ENCODE measurements at regions not wholly inside any gene's neighbourhood (a gene's known extent, or its start where the extent isn't known, plus 50 kb on each side); places are given as distances from the start of the nearest gene placed in this dataset.

DNA sequence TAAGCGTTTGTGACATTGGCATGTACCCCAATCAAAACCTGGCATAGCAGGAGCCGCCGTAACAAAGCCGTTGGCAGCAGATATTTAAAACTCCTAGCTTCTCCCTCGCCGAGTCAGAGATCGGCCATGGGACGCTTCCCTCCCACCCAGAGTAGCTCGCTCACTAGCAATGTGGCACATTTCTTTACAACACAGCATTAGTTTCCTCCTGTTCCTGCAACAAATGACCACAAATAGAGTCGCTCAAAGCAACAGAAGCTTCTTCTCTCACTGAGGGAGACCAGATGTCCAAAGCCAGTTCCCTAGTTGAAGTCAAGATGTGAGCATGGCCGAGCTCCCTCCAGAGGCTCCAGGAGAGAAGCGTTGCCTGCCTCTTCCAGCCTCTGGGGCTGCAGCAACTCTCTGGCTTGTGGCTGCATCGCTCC lies 106.7 kb downstream of the RBFOX3 start:
- no CpG with 5 or more reads among the region's 13 CpGs for WGBS (ENCODE audit: extremely low coverage, insufficient read length, low lambda C conversion rate)

More for the DNA sequence above, 106.7 kb downstream of the RBFOX3 start:
- Mint-ChIP-seq H3K27me3 (ENCODE audit: low read depth) (peaks cover 4% of the 10 kb centered on the region), H3K4me1 (peaks cover 3 to 26% of the 10 kb centered on the region in 2 experiments; a peak in 2 of 4 replicates), H3K27ac (no peak overlapping the region), H3K4me3 (no peak overlapping the region), H3K36me3 (ENCODE audit: insufficient read depth in 1 of 3, low read depth in 3 of 3) (no peaks in the 10 kb centered on the region), H3K9me3 (no peaks in the 10 kb centered on the region)
- H4K8ac ChIP-seq (replicated peaks; ENCODE audit: insufficient read length, low read depth, low read length): no peak overlapping the region
- H3K79me2 ChIP-seq (ENCODE audit: insufficient read depth, low read length): no peaks in the 10 kb centered on the region
- no peak overlapping the region for H2BK15ac ChIP-seq (ENCODE audit: low read depth, low read length)
- no peak for DNase-seq
- no peaks in the 10 kb centered on the region for H3K4me1 ChIP-seq (ENCODE audit: insufficient read depth, low read length)
- TF ChIP-seq, protein P1, sequence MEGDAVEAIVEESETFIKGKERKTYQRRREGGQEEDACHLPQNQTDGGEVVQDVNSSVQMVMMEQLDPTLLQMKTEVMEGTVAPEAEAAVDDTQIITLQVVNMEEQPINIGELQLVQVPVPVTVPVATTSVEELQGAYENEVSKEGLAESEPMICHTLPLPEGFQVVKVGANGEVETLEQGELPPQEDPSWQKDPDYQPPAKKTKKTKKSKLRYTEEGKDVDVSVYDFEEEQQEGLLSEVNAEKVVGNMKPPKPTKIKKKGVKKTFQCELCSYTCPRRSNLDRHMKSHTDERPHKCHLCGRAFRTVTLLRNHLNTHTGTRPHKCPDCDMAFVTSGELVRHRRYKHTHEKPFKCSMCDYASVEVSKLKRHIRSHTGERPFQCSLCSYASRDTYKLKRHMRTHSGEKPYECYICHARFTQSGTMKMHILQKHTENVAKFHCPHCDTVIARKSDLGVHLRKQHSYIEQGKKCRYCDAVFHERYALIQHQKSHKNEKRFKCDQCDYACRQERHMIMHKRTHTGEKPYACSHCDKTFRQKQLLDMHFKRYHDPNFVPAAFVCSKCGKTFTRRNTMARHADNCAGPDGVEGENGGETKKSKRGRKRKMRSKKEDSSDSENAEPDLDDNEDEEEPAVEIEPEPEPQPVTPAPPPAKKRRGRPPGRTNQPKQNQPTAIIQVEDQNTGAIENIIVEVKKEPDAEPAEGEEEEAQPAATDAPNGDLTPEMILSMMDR (conservative IDR thresholded peaks at IDR 0.05): no peak; the same call in 2 of the 3 replicates
- no peak overlapping the region for H4K5ac ChIP-seq (ENCODE audit: insufficient read length, low read depth, low read length)
- no peak overlapping the region for H3K4me2 ChIP-seq (ENCODE audit: insufficient read depth, insufficient read length, low read length)
- no peaks in the 10 kb centered on the region for H3K27me3 ChIP-seq (ENCODE audit: insufficient read depth, low read length)
- no peak overlapping the region for H2BK120ac ChIP-seq (ENCODE audit: low read depth, low read length, poor library complexity, severe bottlenecking)
- no peak overlapping the region for H3K18ac ChIP-seq (ENCODE audit: insufficient read length, low read depth, low read length)
- H3K23ac ChIP-seq (ENCODE audit: insufficient read length, low read depth, low read length): no peak overlapping the region
- no peaks in the 10 kb centered on the region for H3K9me3 ChIP-seq (ENCODE audit: control insufficient read depth, low read depth, low read length)
- no peaks in the 10 kb centered on the region for H4K20me1 ChIP-seq (ENCODE audit: control insufficient read depth, insufficient read depth, insufficient read length)
- H3K4ac ChIP-seq (ENCODE audit: low read depth, low read length): no peak overlapping the region
- H2BK5ac ChIP-seq (ENCODE audit: insufficient read length, low read length): no peak overlapping the region
- no peak overlapping the region for H2AK5ac ChIP-seq (ENCODE audit: insufficient read length, low read length)
- no peak overlapping the region for H3T11ph ChIP-seq (ENCODE audit: low read length)
- no peaks in the 10 kb centered on the region for H3K79me1 ChIP-seq (ENCODE audit: insufficient read depth, low read depth, low read length, poor library complexity, severe bottlenecking)
- H4K91ac ChIP-seq (ENCODE audit: insufficient read length, low read depth, low read length): no peak overlapping the region
- H3K9ac ChIP-seq (ENCODE audit: extremely low read depth, insufficient read length, low read length): no peak overlapping the region
- no peak overlapping the region for H2AFZ ChIP-seq (ENCODE audit: low read length)
- H3K23me2 ChIP-seq (ENCODE audit: insufficient read length, low read depth, low read length, poor library complexity, severe bottlenecking): no peaks in the 10 kb centered on the region
- no peak overlapping the region for H3K27ac ChIP-seq (ENCODE audit: insufficient read length, low read depth, low read length)
- no peak overlapping the region for H2BK20ac ChIP-seq (ENCODE audit: low read depth, low read length, poor library complexity, severe bottlenecking)
- H3K14ac ChIP-seq (ENCODE audit: insufficient read depth, low read length): no peak overlapping the region
- no peak overlapping the region for H2BK12ac ChIP-seq (ENCODE audit: insufficient read length, low read depth, low read length)
- no peak overlapping the region for H3K56ac ChIP-seq (ENCODE audit: insufficient read length, low read depth, low read length)

All from H9 (cell line).